ENCODE measurements at regions not wholly inside any gene's neighbourhood (a gene's known extent, or its start where the extent isn't known, plus 50 kb on each side); places are given as distances from the start of the nearest gene placed in this dataset.
A peak's percentile ranks its signal among the peaks of the same experiment; 100 is the strongest.

GRCh38 chr18:78743078-78743477 lies 236.5 kb upstream of the SALL3 start:
- TF ChIP-seq CTCF (IDR thresholded peaks at IDR 0.05) = no peak
- TF ChIP-seq POLR2A (IDR thresholded peaks at IDR 0.05) = no peak
- Histone ChIP-seq H3K4me3 (no peak overlapping the region), H3K4me1 (no peaks in the 10 kb centered on the region), H3K27ac (no peak overlapping the region), H3K36me3 (no peaks in the 10 kb centered on the region), H3K9me3 (no peaks in the 10 kb centered on the region), H3K27me3 (no peaks in the 10 kb centered on the region)
- peak in 1 of 3 donors; percentile 5 for DNase-seq

- Histone ChIP-seq H3K27me3 (no peaks in the 10 kb centered on the region), H3K4me1 (no peaks in the 10 kb centered on the region)
- peak in 2 of 3 donors; percentile 21 to 37 for DNase-seq
Measured at GRCh38 chr18:78751664-78752063, 228.0 kb upstream of the SALL3 start.

GRCh38 chr18:78753240-78753639 lies 226.4 kb upstream of the SALL3 start:
- Histone ChIP-seq H3K36me3 (no peaks in the 10 kb centered on the region), H3K4me1 (no peaks in the 10 kb centered on the region), H3K27me3 (no peaks in the 10 kb centered on the region), H3K4me3 (no peak overlapping the region), H3K27ac (no peak overlapping the region), H3K9me3 (no peaks in the 10 kb centered on the region)
- peak in 2 of 3 donors; percentile 36 to 40 for DNase-seq
- no peak for TF ChIP-seq POLR2A (IDR thresholded peaks at IDR 0.05)
- no peak for TF ChIP-seq CTCF (IDR thresholded peaks at IDR 0.05)

More at GRCh38 chr18:78751664-78752063, 228.0 kb upstream of the SALL3 start:
- Histone ChIP-seq H3K27ac (no peak overlapping the region), H3K4me3 (no peak overlapping the region), H3K36me3 (no peaks in the 10 kb centered on the region), H3K9me3 (no peaks in the 10 kb centered on the region)
- TF ChIP-seq CTCF (IDR thresholded peaks at IDR 0.05) (no peak), POLR2A (IDR thresholded peaks at IDR 0.05) (no peak)

GRCh38 chr18:78754311-78755043 lies 225.1 kb upstream of the SALL3 start:
- Histone ChIP-seq H3K9me3 (no peaks in the 10 kb centered on the region), H3K4me1 (no peaks in the 10 kb centered on the region), H3K27ac (no peak overlapping the region), H3K27me3 (no peaks in the 10 kb centered on the region), H3K4me3 (no peak overlapping the region), H3K36me3 (no peaks in the 10 kb centered on the region)
- peak in 1 of 3 donors; percentile 30 for DNase-seq
- TF ChIP-seq CTCF (IDR thresholded peaks at IDR 0.05) (no peak), POLR2A (IDR thresholded peaks at IDR 0.05) (no peak)

- Histone ChIP-seq H3K9me3 (no peaks in the 10 kb centered on the region), H3K4me1 (no peaks in the 10 kb centered on the region), H3K4me3 (no peak overlapping the region), H3K27me3 (no peaks in the 10 kb centered on the region), H3K36me3 (no peaks in the 10 kb centered on the region), H3K27ac (no peak overlapping the region)
- peak in 1 of 3 donors; percentile 31 for DNase-seq
- TF ChIP-seq CTCF (IDR thresholded peaks at IDR 0.05) = no peak
- TF ChIP-seq POLR2A (IDR thresholded peaks at IDR 0.05) = no peak
Measured at GRCh38 chr18:78757014-78757413, 222.6 kb upstream of the SALL3 start.
